GM23338 (cell line): ENCODE measurements at regions not wholly inside any gene's neighbourhood (a gene's known extent, or its start where the extent isn't known, plus 50 kb on each side); places are given as distances from the start of the nearest gene placed in this dataset.

Source experiments
- CREB1 ChIP-seq: fragments of 250-450 bp; sonication (Bioruptor Pico); IDR thresholded peaks from 2 replicates; pipeline ENCODE4 v1.5.0; 2020; ENCODE audit warnings: low read depth, mild to moderate bottlenecking, moderate library complexity
- CTCF ChIP-seq, 2 experiments: fragments of 200-600 bp in 1 of 2; sonication (generic) in 1 of 2; conservative IDR thresholded peaks; 2 replicates each; pipeline versions ENCODE4 v1.5.1 to v1.6.1; 2016 to 2017; ENCODE audit warnings: antibody characterized with exemption in 2 of 2, low read depth in 2 of 2, mild to moderate bottlenecking in 2 of 2, moderate library complexity in 1 of 2
- ETS1 ChIP-seq: IDR thresholded peaks from 2 replicates; pipeline ENCODE4 v1.6.1; 2016; ENCODE audit warnings: antibody characterized with exemption
- JUNB ChIP-seq: IDR thresholded peaks from one replicate; pipeline ENCODE4 v1.6.1; 2016; ENCODE audit warnings: antibody characterized with exemption; ENCODE audit not compliant: unreplicated experiment
- NANOG ChIP-seq: IDR thresholded peaks from 2 replicates; pipeline ENCODE4 v1.6.1; 2016; ENCODE audit warnings: antibody characterized with exemption, borderline replicate concordance
- POLR2AphosphoS5 ChIP-seq: IDR thresholded peaks from 2 replicates; pipeline ENCODE4 v1.6.1; 2016; ENCODE audit warnings: antibody characterized with exemption, low read depth
- STAT1 ChIP-seq: IDR thresholded peaks from one replicate; pipeline ENCODE4 v1.6.1; 2016; ENCODE audit warnings: antibody characterized with exemption; ENCODE audit not compliant: unreplicated experiment
- ZNF114 ChIP-seq: fragments of 250-450 bp; sonication (Bioruptor Pico); IDR thresholded peaks from 2 replicates; pipeline ENCODE4 v1.5.0; 2020; ENCODE audit warnings: mild to moderate bottlenecking, moderate library complexity
- ZNF462 ChIP-seq: fragments of 250-450 bp; sonication (Bioruptor Pico); IDR thresholded peaks from 2 replicates; pipeline ENCODE4 v1.5.0; 2020; ENCODE audit warnings: mild to moderate bottlenecking, moderate library complexity

- no peak for TF ChIP-seq ZNF462 (CRISPR knock-in tag)
- no peak for TF ChIP-seq POLR2AphosphoS5
- TF ChIP-seq ETS1 = no peak
- TF ChIP-seq ZNF114 (CRISPR knock-in tag) = no peak
- no peak for TF ChIP-seq NANOG
- TF ChIP-seq STAT1 = no peak
- TF ChIP-seq CREB1 (CRISPR knock-in tag) = no peak
- TF ChIP-seq CTCF (conservative IDR thresholded peaks at IDR 0.05; ENCODE audit: low read depth in 2 of 2) = no peak
- no peak for TF ChIP-seq JUNB
Measured at GRCh38 chr2:201969241-201969937, 64.3 kb upstream of the FZD7 start (continued).
